ENCODE measurements at regions not wholly inside any gene's neighbourhood (a gene's known extent, or its start where the extent isn't known, plus 50 kb on each side); places are given as distances from the start of the nearest gene placed in this dataset.

GRCh38 chr14:53368066-53368465 lies 214.9 kb upstream of the DDHD1 start:
- TF ChIP-seq, protein P1, sequence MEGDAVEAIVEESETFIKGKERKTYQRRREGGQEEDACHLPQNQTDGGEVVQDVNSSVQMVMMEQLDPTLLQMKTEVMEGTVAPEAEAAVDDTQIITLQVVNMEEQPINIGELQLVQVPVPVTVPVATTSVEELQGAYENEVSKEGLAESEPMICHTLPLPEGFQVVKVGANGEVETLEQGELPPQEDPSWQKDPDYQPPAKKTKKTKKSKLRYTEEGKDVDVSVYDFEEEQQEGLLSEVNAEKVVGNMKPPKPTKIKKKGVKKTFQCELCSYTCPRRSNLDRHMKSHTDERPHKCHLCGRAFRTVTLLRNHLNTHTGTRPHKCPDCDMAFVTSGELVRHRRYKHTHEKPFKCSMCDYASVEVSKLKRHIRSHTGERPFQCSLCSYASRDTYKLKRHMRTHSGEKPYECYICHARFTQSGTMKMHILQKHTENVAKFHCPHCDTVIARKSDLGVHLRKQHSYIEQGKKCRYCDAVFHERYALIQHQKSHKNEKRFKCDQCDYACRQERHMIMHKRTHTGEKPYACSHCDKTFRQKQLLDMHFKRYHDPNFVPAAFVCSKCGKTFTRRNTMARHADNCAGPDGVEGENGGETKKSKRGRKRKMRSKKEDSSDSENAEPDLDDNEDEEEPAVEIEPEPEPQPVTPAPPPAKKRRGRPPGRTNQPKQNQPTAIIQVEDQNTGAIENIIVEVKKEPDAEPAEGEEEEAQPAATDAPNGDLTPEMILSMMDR (IDR thresholded peaks at IDR 0.05), result no peak
- TF ChIP-seq EP300 (IDR thresholded peaks at IDR 0.05), result no peak
